Retina (tissue), 1 donor: ENCODE measurements at regions not wholly inside any gene's neighbourhood (a gene's known extent, or its start where the extent isn't known, plus 50 kb on each side); places are given as distances from the start of the nearest gene placed in this dataset.
"Not testable (repeated sequence)": the region's sequence is repeated elsewhere in the genome, so short reads cannot be mapped to it uniquely, and the experiment has no call there.

Experiments
- DNase-seq: peaks from one replicate; pipeline ENCODE4 v3.0.0-alpha.2; 2016

DNA sequence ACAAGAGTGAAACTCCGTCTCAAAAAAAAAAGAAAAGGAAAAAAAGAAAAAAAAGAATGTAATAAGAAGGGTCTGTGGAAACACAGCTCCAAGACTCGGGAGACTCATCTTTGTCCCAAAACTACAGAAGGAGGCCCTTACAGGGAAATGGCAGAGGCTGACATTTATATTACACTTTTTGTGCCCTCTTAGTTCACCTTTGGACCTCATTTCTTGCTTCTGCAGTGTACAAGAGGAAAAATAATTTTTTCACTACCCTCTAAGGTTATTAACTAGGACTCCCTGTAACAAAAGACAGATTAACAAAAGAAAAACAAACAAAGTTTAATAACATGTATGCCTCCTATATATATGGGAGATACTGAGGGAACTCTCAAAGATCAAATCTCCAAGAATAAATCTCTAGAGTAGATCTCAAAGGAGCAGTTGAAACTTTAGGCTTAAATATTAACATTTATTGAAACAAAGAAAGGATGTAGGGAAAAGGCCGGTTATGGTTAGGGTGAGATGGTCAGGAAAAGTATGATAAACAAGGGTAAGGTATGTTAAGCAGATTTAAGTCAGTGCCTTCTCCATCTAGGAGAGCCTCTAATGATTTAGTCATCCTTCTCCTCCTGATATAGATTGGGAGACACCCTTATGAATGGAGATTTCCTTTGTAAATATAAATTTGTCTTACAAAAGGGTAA is 121.3 kb upstream of the JADE1 start:
- no peak for DNase-seq

DNA sequence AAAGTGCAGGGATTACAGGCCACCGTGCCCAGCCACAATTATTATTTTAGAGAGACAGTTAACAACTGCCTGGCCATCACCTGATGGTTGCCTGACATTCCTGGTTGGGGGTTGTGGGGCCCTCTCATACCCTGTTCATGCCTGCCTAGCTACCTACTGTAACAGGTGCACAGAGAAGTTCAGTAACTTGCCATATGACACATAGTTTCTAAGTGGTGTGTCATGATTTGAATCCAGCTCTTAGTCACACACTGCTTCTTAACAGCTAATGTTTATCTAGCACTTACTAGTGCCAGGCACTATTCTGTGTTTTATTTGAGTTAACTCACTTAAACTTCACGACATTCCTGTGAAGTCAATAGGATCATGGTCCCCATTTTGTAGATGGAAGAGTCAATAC is 122.7 kb upstream of the JADE1 start:
- DNase-seq, result no peak

DNA sequence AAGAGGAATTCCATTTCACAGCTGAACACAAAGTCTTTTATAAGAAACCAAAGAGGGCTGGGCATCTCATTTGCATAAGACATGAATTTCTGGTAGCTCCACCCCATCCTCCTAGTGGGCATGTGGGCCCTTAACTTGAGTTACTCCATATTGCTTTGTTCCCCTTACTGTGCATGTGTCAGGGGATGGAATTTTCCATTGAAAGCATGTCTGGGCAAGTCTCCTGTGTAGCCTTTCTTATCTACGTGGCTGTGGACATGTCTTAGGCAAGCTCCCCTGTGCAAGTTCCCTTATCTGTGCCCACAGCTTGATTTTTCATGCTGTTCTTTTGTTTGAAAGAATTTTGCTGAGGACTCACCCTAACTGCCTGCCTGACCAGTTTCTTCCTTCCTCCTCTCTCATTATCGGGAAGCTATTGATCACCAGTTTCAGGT is 123.5 kb upstream of the JADE1 start:
- no peak for DNase-seq

DNA sequence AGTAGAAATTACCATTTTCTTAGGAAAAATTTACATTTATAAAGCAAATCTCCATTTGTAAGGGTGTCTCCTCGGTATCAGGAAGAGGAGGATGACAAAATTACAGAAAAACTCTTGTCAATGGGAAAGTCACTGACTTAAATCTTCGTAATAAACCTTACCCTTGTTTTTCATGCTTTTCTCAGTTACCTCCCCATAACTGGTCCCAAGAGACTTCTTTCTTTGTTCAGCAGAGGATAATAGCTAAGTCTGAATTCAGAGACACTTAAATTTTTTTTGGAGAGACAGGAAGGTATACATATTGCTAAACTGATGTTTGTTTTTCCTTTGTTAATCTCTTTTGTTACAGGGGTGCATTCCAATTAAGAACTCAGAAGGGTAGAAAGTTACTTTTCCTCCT is 125.5 kb upstream of the JADE1 start:
- DNase-seq, result no peak

DNA sequence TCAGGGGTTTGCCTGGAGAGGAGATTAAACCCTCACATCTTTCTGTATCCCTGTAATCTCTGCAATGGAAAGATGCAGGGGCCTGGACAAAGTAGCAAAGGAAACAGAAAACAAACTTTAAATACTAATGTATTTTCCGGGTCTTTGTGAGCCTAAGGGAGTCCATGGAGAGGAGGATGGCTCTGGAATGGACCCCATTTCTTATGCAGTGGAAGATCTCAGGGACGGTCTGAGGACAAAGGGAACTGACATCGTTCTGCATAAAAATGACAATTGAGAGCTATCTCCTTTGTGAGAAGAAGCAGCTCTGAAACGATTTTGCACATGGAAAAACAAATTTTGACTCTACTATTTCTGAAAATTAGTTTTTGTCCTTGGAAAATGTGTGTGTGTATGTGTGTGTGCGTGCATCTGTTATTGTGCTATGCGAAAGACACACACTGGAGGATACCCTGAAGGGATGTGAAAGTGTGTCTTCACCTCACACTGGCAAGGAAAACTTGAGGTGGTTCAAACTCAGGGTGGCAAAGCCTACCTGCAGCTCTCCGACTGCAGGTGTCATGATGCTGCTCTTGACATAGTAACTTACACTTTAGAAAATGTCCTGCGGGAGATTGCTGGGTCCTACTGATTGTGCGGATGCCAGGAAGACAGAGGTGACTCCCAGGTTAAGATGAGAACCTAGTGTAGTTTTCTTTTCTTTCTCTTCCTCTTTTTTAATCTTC is 126.4 kb upstream of the JADE1 start:
- DNase-seq, result no peak

GRCh38 chr4:128676095-128676494 is 133.4 kb upstream of the JADE1 start:
- DNase-seq, result no peak

GRCh38 chr4:128675083-128675482 is 134.4 kb upstream of the JADE1 start:
- no peak for DNase-seq

- DNase-seq, result not testable (repeated sequence)
These were observed 136.3 kb upstream of the JADE1 start for GRCh38 chr4:128673159-128673558.

GRCh38 chr4:128672596-128672995 is 136.9 kb upstream of the JADE1 start:
- DNase-seq, result not testable (repeated sequence)

DNA sequence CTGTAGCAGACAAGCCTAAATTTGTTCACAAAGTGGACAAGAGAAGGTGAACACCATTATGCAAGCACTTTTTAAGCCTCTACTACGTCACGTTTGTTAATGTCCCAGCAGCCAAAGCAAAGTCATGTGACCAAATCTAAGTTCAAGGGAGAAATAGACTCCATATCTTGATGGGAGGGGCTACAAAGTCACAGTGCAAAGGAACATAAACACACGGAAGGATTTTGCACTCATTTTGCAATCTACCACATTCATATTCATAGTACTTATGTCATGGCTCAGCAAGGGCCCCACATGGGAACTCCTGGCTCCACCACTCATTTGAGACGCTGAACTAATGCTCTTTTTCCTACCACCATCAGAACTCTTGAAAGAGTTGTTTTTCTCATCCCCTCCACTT is 139.0 kb upstream of the JADE1 start:
- DNase-seq, result no peak

DNA sequence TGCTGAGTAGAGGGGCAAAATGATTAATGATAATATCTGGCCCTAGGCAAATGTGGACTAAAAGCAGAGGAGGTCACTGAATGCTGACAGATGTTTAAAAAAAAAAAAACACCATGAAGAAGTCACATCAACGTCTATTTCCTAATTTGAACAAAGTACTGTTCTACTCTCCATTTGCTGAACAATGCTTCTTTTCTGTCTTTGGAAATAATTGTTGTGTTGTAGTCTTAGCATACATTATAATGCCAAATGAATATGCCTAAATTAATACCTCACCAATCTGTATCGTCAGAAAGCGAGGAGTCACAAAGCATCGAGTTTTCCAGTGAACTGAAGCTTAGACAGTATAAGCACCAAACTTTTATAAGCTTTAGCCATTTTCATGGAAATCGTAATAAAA is 140.9 kb upstream of the JADE1 start:
- no peak for DNase-seq

DNA sequence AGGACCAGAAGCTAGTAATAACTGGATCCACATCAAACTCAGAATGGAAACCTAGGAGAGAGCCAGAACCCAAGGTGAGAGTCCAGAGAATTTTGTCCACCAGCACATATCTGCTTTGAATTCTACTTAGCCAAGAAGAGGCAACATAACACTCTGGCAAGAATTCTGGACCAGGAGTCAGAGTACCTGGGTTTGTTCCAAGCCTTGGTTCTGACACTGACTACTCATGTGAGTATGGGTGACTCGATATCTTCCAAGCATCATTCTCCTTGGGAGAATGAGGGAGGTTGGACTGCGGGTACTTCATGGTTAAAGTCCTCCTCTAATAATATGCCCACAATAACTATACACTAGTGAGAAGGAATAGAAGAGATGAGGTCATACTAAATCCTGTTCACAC is 144.0 kb upstream of the JADE1 start:
- DNase-seq, result no peak

DNA sequence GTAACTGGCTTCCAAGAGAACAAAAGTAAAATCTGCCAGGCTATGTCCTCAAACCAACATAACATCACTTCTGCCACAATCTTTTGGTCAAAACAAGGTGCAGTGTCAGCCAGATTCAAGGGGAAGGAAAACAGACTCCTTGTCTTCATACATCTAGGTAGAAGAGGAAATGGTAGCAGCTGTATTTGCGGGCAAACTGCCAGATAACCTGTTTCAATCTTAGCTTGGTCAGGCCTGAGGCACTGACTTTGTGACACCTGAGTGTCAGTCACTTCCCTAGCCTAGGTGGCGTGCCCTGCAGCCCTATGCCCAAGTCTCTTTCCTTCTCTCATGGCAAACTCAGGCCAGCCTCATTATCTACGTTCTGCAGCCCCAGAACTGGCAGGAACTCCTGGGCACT is 146.2 kb upstream of the JADE1 start:
- no peak for DNase-seq

GRCh38 chr4:128661479-128661878 is 148.0 kb upstream of the JADE1 start:
- DNase-seq, result no peak

- DNase-seq, result no peak
These were observed 148.9 kb upstream of the JADE1 start for GRCh38 chr4:128660361-128661215.

- no peak for DNase-seq
These were observed 151.3 kb upstream of the JADE1 start for GRCh38 chr4:128658214-128658631.

DNA sequence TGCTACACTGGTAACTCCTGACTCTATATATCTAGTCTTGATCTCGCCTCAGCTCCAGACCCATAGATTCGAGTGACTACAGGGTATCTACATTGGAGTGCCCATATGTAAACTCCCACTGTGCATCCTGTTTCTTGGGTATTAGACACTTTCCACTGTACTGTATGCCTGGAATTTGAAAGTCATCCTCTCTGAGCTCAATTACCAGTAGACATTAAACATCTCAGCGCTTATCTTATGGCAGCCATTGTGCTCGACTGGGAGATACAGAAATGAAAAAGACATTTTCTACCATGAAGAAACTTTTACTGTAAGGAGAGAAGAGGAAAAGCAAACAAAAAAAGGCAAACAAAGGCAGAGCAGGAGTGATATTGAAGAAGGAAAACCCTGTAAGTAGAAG is 151.9 kb upstream of the JADE1 start:
- DNase-seq, result no peak

GRCh38 chr4:128654465-128654864 is 155.0 kb upstream of the JADE1 start:
- DNase-seq, result no peak

GRCh38 chr4:128653527-128654444 is 155.7 kb upstream of the JADE1 start:
- DNase-seq, result peak; percentile 60

DNA sequence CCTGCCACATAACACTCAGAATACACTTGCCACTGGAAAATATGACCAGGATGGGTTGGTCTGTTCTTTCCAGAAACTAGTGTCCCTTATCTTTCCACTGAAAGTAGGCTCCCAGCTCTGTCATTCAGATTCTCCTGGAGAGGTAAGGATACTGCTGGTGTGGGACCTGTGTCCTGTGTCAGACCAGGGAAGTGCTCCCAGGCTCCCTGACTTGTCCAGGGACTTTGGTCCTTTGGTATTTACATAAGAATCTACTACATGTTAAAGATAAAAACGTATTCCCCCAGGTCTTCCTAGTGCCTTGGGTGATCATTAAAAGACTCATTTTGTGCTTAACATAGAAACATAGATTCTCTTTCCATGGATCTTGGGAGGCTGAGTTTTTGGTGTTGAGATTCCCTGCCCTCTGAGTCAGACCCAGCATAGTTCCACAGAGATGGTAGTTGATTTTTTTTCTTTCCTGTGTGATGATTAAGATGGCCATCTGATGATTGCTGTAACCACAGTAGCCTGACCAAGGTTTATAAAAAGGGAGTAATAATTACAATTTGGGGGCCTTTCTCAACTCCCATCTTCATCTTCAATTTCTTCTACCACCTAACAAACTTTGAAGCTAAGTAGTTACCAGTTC is 159.8 kb upstream of the JADE1 start:
- DNase-seq, result no peak

DNA sequence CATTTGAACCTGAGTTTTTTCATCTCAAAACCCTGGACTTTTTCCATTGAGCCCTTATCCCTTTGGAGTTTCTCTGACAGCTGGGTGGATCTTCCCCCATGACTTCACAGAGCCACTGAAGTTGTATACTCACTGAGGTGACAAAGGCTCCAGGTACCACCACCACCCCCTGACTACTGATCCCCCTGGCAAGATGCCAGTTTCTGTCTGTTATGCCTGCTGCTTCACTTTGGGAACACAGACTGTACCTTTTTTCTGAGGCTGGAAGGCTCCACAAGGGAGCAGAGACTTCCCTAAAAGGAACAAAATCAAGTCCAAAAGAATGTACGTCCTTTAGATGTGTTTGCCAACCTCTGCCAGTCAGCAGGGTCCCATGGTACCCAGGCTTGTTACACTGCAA is 160.3 kb upstream of the JADE1 start:
- no peak for DNase-seq

DNA sequence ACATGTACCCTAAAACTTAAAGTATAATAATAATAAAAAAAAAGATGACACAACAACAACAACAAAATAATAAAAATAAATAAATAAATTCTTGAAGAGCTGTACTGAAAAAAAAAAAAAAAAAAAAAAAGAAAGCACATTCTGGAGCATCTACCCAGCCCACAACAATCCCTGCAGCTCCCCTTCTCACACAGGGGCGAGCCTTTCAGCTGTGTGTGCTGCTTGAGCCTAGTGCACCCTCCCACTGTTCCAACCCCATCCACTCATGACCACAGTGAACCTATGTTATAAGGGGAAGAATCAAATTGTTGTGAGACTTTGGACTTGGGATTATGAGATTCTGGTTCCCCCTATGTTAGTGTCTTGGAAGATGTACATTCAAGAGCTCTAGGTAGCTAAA is 161.5 kb upstream of the JADE1 start:
- no peak for DNase-seq
